GM23338 (cell line): ENCODE measurements at regions not wholly inside any gene's neighbourhood (a gene's known extent, or its start where the extent isn't known, plus 50 kb on each side); places are given as distances from the start of the nearest gene placed in this dataset.

Experiments used
- ATAC-seq: fragments of 200-7000 bp; cut with Tn5 transposase; 3 replicates; pipeline ENCODE4 v1.9.1; 2020
- DNase-seq: peaks from one replicate; pipeline ENCODE4 v3.0.0-alpha.2; 2015; ENCODE audit warnings: low spot score
- H2AFZ ChIP-seq: fragments of 200-600 bp; sonication (generic); 2 replicates; pipeline ENCODE4 v1.8.0; 2016; ENCODE audit warnings: antibody characterized with exemption, mild to moderate bottlenecking, moderate library complexity
- H3F3A ChIP-seq: fragments of 200-600 bp; sonication (generic); replicated peaks from 2 replicates; pipeline ENCODE4 v1.8.0; 2017; ENCODE audit warnings: antibody characterized with exemption, mixed run types, low read depth
- H3K27ac ChIP-seq: fragments of 200-600 bp; sonication (generic); 2 replicates; pipeline ENCODE4 v1.6.1; 2016; ENCODE audit warnings: low read depth
- H3K27me3 ChIP-seq: fragments of 200-600 bp; sonication (generic); 2 replicates; pipeline ENCODE4 v1.8.0; 2016; ENCODE audit warnings: mild to moderate bottlenecking, mixed run types, moderate library complexity; ENCODE audit not compliant: insufficient read depth
- H3K36me3 ChIP-seq: fragments of 200-600 bp; sonication (generic); 2 replicates; pipeline ENCODE4 v1.8.0; 2016; ENCODE audit warnings: mild to moderate bottlenecking; ENCODE audit not compliant: insufficient read depth
- H3K4me1 ChIP-seq: fragments of 200-600 bp; sonication (generic); 2 replicates; pipeline ENCODE4 v1.8.0; 2016; ENCODE audit warnings: mild to moderate bottlenecking, moderate library complexity; ENCODE audit not compliant: insufficient read depth
- H3K4me2 ChIP-seq: fragments of 200-600 bp; sonication (generic); 2 replicates; pipeline ENCODE4 v1.7.1; 2017; ENCODE audit warnings: mixed run types
- H3K4me3 ChIP-seq: fragments of 200-600 bp; sonication (generic); 2 replicates; pipeline ENCODE4 v1.6.1; 2016; ENCODE audit warnings: mixed run types
- H3K79me2 ChIP-seq: fragments of 200-600 bp; sonication (generic); replicated peaks from 2 replicates; pipeline ENCODE4 v1.8.0; 2017; ENCODE audit warnings: mild to moderate bottlenecking; ENCODE audit not compliant: insufficient read depth
- H3K9me2 ChIP-seq: fragments of 200-600 bp; sonication (generic); 2 replicates; pipeline ENCODE4 v1.8.0; 2017; ENCODE audit not compliant: insufficient read depth
- H4K20me1 ChIP-seq: fragments of 200-600 bp; sonication (generic); replicated peaks from 2 replicates; pipeline ENCODE4 v1.8.0; 2017; ENCODE audit warnings: mild to moderate bottlenecking; ENCODE audit not compliant: insufficient read depth
- H3K27ac Mint-ChIP-seq: 2 replicates; pipeline ENCODE4 v1.8.0; 2020; ENCODE audit warnings: inconsistent platforms, mild to moderate bottlenecking, moderate library complexity, mixed read lengths
- H3K27me3 Mint-ChIP-seq: 3 replicates; pipeline ENCODE4 v1.8.0; 2022; ENCODE audit warnings: low read depth, mild to moderate bottlenecking, moderate library complexity, mixed read lengths, inconsistent platforms; ENCODE audit not compliant: insufficient read depth, poor library complexity
- H3K36me3 Mint-ChIP-seq: 3 replicates; pipeline ENCODE4 v1.8.0; 2021; ENCODE audit warnings: low read depth, mild to moderate bottlenecking, inconsistent platforms, moderate library complexity, mixed read lengths
- H3K4me1 Mint-ChIP-seq: 3 replicates; pipeline ENCODE4 v1.8.0; 2020; ENCODE audit warnings: mild to moderate bottlenecking, inconsistent platforms, mixed read lengths
- H3K4me3 Mint-ChIP-seq: 3 replicates; pipeline ENCODE4 v1.8.0; 2021; ENCODE audit warnings: moderate library complexity, mild to moderate bottlenecking, inconsistent platforms, mixed read lengths
- H3K9me3 Mint-ChIP-seq: 3 replicates; pipeline ENCODE4 v1.8.0; 2020; ENCODE audit warnings: moderate library complexity, mild to moderate bottlenecking, inconsistent platforms, mixed read lengths
- CREB1 ChIP-seq: fragments of 250-450 bp; sonication (Bioruptor Pico); IDR thresholded peaks from 2 replicates; pipeline ENCODE4 v1.5.0; 2020; ENCODE audit warnings: low read depth, mild to moderate bottlenecking, moderate library complexity
- EZH2 ChIP-seq: fragments of 200-600 bp; sonication (generic); IDR thresholded peaks from one replicate; pipeline ENCODE4 v1.8.0; 2017; ENCODE audit warnings: antibody characterized with exemption, mild to moderate bottlenecking, low read depth; ENCODE audit not compliant: unreplicated experiment
- EZH2phosphoT487 ChIP-seq: fragments of 200-600 bp; sonication (generic); IDR thresholded peaks from one replicate; pipeline ENCODE4 v1.8.1; 2018; ENCODE audit warnings: antibody characterized with exemption; ENCODE audit not compliant: unreplicated experiment
- JUNB ChIP-seq: IDR thresholded peaks from one replicate; pipeline ENCODE4 v1.6.1; 2016; ENCODE audit warnings: antibody characterized with exemption; ENCODE audit not compliant: unreplicated experiment
- NANOG ChIP-seq: IDR thresholded peaks from 2 replicates; pipeline ENCODE4 v1.6.1; 2016; ENCODE audit warnings: antibody characterized with exemption, borderline replicate concordance
- POLR2AphosphoS5 ChIP-seq: IDR thresholded peaks from 2 replicates; pipeline ENCODE4 v1.6.1; 2016; ENCODE audit warnings: antibody characterized with exemption, low read depth
- STAT1 ChIP-seq: IDR thresholded peaks from one replicate; pipeline ENCODE4 v1.6.1; 2016; ENCODE audit warnings: antibody characterized with exemption; ENCODE audit not compliant: unreplicated experiment
- ZNF114 ChIP-seq: fragments of 250-450 bp; sonication (Bioruptor Pico); IDR thresholded peaks from 2 replicates; pipeline ENCODE4 v1.5.0; 2020; ENCODE audit warnings: mild to moderate bottlenecking, moderate library complexity
- ZNF331 ChIP-seq: fragments of 250-450 bp; sonication (Bioruptor Pico); IDR thresholded peaks from 2 replicates; pipeline ENCODE4 v1.5.0; 2020; ENCODE audit warnings: low read depth, mild to moderate bottlenecking, moderate library complexity
- TF ChIP-seq, protein P1 (sequence below): fragments of 250-450 bp; sonication (Bioruptor Pico); IDR thresholded peaks from 2 replicates; pipeline ENCODE4 v1.5.0; 2020; ENCODE audit warnings: mild to moderate bottlenecking, moderate library complexity
- TF ChIP-seq, protein P2 (sequence below), 2 experiments: fragments of 200-600 bp in 1 of 2; sonication (generic) in 1 of 2; conservative IDR thresholded peaks; 2 replicates each; pipeline versions ENCODE4 v1.5.1 to v1.6.1; 2016 to 2017; ENCODE audit warnings: antibody characterized with exemption in 2 of 2, low read depth in 2 of 2, mild to moderate bottlenecking in 2 of 2, moderate library complexity in 1 of 2
- TF ChIP-seq, protein P3 (sequence below): IDR thresholded peaks from 2 replicates; pipeline ENCODE4 v1.6.1; 2016; ENCODE audit warnings: antibody characterized with exemption
- TF ChIP-seq, protein P4 (sequence below): IDR thresholded peaks from one replicate; pipeline ENCODE4 v1.6.1; 2018; ENCODE audit warnings: antibody characterized with exemption; ENCODE audit not compliant: unreplicated experiment

DNA sequence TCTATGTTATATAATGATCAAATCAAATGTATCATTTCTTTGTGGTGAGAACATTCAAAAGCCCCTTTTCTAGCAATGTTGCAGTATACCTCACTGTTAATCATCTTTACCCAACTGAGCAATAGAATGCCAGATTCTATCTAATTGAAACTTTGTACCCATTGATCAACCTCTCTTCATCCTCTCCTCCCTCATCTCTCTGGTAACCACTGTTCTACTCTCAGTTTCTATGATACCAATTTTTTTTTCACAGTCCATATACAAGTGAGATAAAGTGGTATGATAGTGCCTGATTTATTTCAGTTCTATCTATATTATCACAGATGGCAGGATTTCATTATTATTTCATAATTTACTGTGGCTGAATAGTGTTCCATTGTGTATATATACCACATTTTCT, 209.8 kb downstream of the SPCS3 start:
- Mint-ChIP-seq H3K27ac (no peak overlapping the region), H3K4me1 (peaks cover 1% of the 10 kb centered on the region; the same call in 1 of the 3 replicates), H3K27me3 (no peaks in the 10 kb centered on the region), H3K4me3 (no peak overlapping the region), H3K36me3 (no peaks in the 10 kb centered on the region), H3K9me3 (no peaks in the 10 kb centered on the region)
- no peak for DNase-seq
- Histone ChIP-seq H2AFZ (no peak overlapping the region), H3F3A (no peaks in the 10 kb centered on the region), H4K20me1 (no peaks in the 10 kb centered on the region), H3K9me2 (no peaks in the 10 kb centered on the region), H3K36me3 (no peaks in the 10 kb centered on the region), H3K4me2 (no peak overlapping the region), H3K27ac (no peak overlapping the region), H3K27me3 (no peaks in the 10 kb centered on the region), H3K4me3 (no peak overlapping the region), H3K79me2 (no peaks in the 10 kb centered on the region), H3K4me1 (no peaks in the 10 kb centered on the region)
- TF ChIP-seq NANOG (no peak), ZNF114 (CRISPR knock-in tag) (no peak), STAT1 (no peak), EZH2phosphoT487 (no peak), JUNB (no peak), POLR2AphosphoS5 (no peak), EZH2 (no peak), CREB1 (CRISPR knock-in tag) (no peak), ZNF331 (no peak)
- TF ChIP-seq, protein P1, sequence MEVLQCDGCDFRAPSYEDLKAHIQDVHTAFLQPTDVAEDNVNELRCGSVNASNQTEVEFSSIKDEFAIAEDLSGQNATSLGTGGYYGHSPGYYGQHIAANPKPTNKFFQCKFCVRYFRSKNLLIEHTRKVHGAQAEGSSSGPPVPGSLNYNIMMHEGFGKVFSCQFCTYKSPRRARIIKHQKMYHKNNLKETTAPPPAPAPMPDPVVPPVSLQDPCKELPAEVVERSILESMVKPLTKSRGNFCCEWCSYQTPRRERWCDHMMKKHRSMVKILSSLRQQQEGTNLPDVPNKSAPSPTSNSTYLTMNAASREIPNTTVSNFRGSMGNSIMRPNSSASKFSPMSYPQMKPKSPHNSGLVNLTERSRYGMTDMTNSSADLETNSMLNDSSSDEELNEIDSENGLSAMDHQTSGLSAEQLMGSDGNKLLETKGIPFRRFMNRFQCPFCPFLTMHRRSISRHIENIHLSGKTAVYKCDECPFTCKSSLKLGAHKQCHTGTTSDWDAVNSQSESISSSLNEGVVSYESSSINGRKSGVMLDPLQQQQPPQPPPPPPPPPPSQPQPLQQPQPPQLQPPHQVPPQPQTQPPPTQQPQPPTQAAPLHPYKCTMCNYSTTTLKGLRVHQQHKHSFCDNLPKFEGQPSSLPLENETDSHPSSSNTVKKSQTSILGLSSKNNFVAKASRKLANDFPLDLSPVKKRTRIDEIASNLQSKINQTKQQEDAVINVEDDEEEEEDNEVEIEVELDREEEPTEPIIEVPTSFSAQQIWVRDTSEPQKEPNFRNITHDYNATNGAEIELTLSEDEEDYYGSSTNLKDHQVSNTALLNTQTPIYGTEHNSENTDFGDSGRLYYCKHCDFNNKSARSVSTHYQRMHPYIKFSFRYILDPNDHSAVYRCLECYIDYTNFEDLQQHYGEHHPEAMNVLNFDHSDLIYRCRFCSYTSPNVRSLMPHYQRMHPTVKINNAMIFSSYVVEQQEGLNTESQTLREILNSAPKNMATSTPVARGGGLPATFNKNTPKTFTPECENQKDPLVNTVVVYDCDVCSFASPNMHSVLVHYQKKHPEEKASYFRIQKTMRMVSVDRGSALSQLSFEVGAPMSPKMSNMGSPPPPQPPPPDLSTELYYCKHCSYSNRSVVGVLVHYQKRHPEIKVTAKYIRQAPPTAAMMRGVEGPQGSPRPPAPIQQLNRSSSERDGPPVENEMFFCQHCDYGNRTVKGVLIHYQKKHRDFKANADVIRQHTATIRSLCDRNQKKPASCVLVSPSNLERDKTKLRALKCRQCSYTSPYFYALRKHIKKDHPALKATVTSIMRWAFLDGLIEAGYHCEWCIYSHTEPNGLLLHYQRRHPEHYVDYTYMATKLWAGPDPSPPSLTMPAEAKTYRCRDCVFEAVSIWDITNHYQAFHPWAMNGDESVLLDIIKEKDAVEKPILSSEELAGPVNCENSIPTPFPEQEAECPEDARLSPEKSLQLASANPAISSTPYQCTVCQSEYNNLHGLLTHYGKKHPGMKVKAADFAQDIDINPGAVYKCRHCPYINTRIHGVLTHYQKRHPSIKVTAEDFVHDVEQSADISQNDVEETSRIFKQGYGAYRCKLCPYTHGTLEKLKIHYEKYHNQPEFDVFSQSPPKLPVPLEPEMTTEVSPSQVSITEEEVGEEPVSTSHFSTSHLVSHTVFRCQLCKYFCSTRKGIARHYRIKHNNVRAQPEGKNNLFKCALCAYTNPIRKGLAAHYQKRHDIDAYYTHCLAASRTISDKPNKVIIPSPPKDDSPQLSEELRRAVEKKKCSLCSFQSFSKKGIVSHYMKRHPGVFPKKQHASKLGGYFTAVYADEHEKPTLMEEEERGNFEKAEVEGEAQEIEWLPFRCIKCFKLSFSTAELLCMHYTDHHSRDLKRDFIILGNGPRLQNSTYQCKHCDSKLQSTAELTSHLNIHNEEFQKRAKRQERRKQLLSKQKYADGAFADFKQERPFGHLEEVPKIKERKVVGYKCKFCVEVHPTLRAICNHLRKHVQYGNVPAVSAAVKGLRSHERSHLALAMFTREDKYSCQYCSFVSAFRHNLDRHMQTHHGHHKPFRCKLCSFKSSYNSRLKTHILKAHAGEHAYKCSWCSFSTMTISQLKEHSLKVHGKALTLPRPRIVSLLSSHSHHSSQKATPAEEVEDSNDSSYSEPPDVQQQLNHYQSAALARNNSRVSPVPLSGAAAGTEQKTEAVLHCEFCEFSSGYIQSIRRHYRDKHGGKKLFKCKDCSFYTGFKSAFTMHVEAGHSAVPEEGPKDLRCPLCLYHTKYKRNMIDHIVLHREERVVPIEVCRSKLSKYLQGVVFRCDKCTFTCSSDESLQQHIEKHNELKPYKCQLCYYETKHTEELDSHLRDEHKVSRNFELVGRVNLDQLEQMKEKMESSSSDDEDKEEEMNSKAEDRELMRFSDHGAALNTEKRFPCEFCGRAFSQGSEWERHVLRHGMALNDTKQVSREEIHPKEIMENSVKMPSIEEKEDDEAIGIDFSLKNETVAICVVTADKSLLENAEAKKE (CRISPR knock-in tag) = no peak
- TF ChIP-seq, protein P2, sequence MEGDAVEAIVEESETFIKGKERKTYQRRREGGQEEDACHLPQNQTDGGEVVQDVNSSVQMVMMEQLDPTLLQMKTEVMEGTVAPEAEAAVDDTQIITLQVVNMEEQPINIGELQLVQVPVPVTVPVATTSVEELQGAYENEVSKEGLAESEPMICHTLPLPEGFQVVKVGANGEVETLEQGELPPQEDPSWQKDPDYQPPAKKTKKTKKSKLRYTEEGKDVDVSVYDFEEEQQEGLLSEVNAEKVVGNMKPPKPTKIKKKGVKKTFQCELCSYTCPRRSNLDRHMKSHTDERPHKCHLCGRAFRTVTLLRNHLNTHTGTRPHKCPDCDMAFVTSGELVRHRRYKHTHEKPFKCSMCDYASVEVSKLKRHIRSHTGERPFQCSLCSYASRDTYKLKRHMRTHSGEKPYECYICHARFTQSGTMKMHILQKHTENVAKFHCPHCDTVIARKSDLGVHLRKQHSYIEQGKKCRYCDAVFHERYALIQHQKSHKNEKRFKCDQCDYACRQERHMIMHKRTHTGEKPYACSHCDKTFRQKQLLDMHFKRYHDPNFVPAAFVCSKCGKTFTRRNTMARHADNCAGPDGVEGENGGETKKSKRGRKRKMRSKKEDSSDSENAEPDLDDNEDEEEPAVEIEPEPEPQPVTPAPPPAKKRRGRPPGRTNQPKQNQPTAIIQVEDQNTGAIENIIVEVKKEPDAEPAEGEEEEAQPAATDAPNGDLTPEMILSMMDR (conservative IDR thresholded peaks at IDR 0.05; ENCODE audit: low read depth in 2 of 2) = no peak
- TF ChIP-seq, protein P3, sequence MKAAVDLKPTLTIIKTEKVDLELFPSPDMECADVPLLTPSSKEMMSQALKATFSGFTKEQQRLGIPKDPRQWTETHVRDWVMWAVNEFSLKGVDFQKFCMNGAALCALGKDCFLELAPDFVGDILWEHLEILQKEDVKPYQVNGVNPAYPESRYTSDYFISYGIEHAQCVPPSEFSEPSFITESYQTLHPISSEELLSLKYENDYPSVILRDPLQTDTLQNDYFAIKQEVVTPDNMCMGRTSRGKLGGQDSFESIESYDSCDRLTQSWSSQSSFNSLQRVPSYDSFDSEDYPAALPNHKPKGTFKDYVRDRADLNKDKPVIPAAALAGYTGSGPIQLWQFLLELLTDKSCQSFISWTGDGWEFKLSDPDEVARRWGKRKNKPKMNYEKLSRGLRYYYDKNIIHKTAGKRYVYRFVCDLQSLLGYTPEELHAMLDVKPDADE = no peak
- TF ChIP-seq, protein P4, sequence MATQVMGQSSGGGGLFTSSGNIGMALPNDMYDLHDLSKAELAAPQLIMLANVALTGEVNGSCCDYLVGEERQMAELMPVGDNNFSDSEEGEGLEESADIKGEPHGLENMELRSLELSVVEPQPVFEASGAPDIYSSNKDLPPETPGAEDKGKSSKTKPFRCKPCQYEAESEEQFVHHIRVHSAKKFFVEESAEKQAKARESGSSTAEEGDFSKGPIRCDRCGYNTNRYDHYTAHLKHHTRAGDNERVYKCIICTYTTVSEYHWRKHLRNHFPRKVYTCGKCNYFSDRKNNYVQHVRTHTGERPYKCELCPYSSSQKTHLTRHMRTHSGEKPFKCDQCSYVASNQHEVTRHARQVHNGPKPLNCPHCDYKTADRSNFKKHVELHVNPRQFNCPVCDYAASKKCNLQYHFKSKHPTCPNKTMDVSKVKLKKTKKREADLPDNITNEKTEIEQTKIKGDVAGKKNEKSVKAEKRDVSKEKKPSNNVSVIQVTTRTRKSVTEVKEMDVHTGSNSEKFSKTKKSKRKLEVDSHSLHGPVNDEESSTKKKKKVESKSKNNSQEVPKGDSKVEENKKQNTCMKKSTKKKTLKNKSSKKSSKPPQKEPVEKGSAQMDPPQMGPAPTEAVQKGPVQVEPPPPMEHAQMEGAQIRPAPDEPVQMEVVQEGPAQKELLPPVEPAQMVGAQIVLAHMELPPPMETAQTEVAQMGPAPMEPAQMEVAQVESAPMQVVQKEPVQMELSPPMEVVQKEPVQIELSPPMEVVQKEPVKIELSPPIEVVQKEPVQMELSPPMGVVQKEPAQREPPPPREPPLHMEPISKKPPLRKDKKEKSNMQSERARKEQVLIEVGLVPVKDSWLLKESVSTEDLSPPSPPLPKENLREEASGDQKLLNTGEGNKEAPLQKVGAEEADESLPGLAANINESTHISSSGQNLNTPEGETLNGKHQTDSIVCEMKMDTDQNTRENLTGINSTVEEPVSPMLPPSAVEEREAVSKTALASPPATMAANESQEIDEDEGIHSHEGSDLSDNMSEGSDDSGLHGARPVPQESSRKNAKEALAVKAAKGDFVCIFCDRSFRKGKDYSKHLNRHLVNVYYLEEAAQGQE = no peak
- ATAC-seq = no peak
